ENCODE measurements at regions not wholly inside any gene's neighbourhood (a gene's known extent, or its start where the extent isn't known, plus 50 kb on each side); places are given as distances from the start of the nearest gene placed in this dataset.

- no peak overlapping the region for H3K4me3 ChIP-seq (ENCODE audit: low read depth, low read length)
- DNase-seq (ENCODE audit: low read depth): no peak
- no peak for TF ChIP-seq CTCF (conservative IDR thresholded peaks at IDR 0.05; ENCODE audit: low read depth, low read length)
These were observed 72.3 kb upstream of the NTPCR start for GRCh38 chr1:232878086-232878485.

GRCh38 chr1:232880354-232880753 lies 70.1 kb upstream of the NTPCR start:
- peak; percentile 74 for DNase-seq (ENCODE audit: low read depth)

DNA sequence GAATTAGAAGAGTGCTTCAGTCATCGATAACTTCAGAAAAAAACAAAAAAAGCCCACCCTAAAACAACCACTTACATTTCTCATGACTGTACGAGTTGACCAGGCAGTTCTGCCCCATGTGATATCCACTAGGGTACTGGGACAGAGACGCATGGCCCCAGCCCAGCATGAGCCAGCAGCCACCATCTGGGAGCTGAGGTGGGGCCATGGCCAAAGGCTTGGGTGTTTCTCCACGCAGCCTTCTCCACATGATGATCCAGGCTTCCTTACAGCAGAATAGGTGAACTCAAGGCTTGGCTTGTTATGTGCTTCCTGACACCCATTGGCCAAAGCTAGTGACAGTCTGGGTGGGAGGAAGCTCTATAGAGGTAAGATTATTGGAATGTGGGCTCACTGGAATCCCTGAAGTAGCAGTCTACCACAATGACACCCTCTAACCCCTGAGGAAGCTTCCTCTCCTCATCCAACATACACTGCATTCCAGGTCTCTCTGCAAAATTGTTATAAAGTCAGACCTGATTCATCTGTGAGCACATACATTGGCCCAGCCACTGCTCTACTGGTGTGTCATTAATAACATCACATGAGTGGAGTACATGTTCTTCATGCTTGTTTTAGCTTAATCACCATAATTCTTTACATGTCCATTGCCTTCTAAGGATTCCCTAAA lies 66.3 kb upstream of the NTPCR start:
- TF ChIP-seq CTCF (conservative IDR thresholded peaks at IDR 0.05; ENCODE audit: low read depth, low read length): no peak
- H3K4me3 ChIP-seq (ENCODE audit: low read depth, low read length): no peak overlapping the region
- DNase-seq (ENCODE audit: low read depth): peak; percentile 77

More at GRCh38 chr1:232880354-232880753, 70.1 kb upstream of the NTPCR start:
- TF ChIP-seq CTCF (conservative IDR thresholded peaks at IDR 0.05; ENCODE audit: low read depth, low read length): peak; percentile 84
- no peak overlapping the region for H3K4me3 ChIP-seq (ENCODE audit: low read depth, low read length)

- no peak overlapping the region for H3K4me3 ChIP-seq (ENCODE audit: low read depth, low read length)
- no peak for TF ChIP-seq CTCF (conservative IDR thresholded peaks at IDR 0.05; ENCODE audit: low read depth, low read length)
- peak; percentile 17 for DNase-seq (ENCODE audit: low read depth)
These were observed 64.1 kb upstream of the NTPCR start for GRCh38 chr1:232886271-232886670.

- no peak overlapping the region for H3K4me3 ChIP-seq (ENCODE audit: low read depth, low read length)
- peak; percentile 13 for DNase-seq (ENCODE audit: low read depth)
- TF ChIP-seq CTCF (conservative IDR thresholded peaks at IDR 0.05; ENCODE audit: low read depth, low read length): no peak
These were observed 60.0 kb upstream of the NTPCR start for GRCh38 chr1:232890340-232890943.

GRCh38 chr1:232891071-232891470 lies 59.3 kb upstream of the NTPCR start:
- peak; percentile 96 for DNase-seq (ENCODE audit: low read depth)
- TF ChIP-seq CTCF (conservative IDR thresholded peaks at IDR 0.05; ENCODE audit: low read depth, low read length): no peak
- no peak overlapping the region for H3K4me3 ChIP-seq (ENCODE audit: low read depth, low read length)

All from choroid plexus epithelial cell (primary cell).